22Rv1 (cell line): ENCODE measurements at regions not wholly inside any gene's neighbourhood (a gene's known extent, or its start where the extent isn't known, plus 50 kb on each side); places are given as distances from the start of the nearest gene placed in this dataset.

ENCODE experiments used
- ZFX ChIP-seq: fragments of 450-650 bp; IDR thresholded peaks from 2 replicates; pipeline ENCODE4 v1.6.1; 2017; ENCODE audit warnings: antibody characterized with exemption, borderline replicate concordance
- TF ChIP-seq, protein P1 (sequence below): fragments of 450-650 bp; IDR thresholded peaks from 2 replicates; pipeline ENCODE4 v1.5.1; 2017; ENCODE audit warnings: mild to moderate bottlenecking

DNA sequence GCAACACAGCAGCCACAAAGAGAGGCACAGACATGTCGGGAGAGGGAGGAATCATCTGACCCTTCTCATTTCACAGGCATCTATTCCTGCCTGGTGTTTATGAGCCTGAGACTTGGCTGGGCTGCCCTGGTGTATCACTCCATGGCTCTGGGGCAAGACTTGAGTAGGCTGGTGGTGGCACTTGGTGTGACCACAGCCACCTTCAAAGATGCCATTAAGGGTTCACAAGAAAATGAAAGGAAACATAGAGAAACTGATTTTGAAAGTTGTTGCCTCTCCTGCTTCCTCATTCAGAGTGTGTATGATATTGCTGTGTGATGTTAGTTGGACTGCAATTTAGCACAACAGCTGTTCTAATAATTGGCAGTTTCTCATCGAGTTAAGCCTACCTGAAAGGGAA, 298.8 kb downstream of the FAM72C start:
- TF ChIP-seq, protein P1, sequence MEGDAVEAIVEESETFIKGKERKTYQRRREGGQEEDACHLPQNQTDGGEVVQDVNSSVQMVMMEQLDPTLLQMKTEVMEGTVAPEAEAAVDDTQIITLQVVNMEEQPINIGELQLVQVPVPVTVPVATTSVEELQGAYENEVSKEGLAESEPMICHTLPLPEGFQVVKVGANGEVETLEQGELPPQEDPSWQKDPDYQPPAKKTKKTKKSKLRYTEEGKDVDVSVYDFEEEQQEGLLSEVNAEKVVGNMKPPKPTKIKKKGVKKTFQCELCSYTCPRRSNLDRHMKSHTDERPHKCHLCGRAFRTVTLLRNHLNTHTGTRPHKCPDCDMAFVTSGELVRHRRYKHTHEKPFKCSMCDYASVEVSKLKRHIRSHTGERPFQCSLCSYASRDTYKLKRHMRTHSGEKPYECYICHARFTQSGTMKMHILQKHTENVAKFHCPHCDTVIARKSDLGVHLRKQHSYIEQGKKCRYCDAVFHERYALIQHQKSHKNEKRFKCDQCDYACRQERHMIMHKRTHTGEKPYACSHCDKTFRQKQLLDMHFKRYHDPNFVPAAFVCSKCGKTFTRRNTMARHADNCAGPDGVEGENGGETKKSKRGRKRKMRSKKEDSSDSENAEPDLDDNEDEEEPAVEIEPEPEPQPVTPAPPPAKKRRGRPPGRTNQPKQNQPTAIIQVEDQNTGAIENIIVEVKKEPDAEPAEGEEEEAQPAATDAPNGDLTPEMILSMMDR: no peak
- TF ChIP-seq ZFX: no peak
